Pulmonary artery endothelial cell (primary cell): ENCODE measurements at regions not wholly inside any gene's neighbourhood (a gene's known extent, or its start where the extent isn't known, plus 50 kb on each side); places are given as distances from the start of the nearest gene placed in this dataset.
A peak's percentile ranks its signal among the peaks of the same experiment; 100 is the strongest.
"Not testable (repeated sequence)": the region's sequence is repeated elsewhere in the genome, so short reads cannot be mapped to it uniquely, and the experiment has no call there.

ENCODE experiments used
- DNase-seq: peaks from one replicate; pipeline ENCODE4 v3.0.0-alpha.2; 2011; ENCODE audit warnings: low read depth, low spot score

GRCh38 chrX:55326985-55327384, 62.3 kb upstream of the PAGE3 start:
- peak; percentile 60 for DNase-seq

GRCh38 chrX:55335296-55335695, 70.6 kb upstream of the PAGE3 start:
- no peak for DNase-seq

- DNase-seq = no peak
Measured at GRCh38 chrX:55336176-55336575, 71.5 kb upstream of the PAGE3 start.

GRCh38 chrX:55340896-55341433, 76.2 kb upstream of the PAGE3 start:
- DNase-seq = no peak

- no peak for DNase-seq
Measured at GRCh38 chrX:55342533-55343501, 78.1 kb upstream of the PAGE3 start.

GRCh38 chrX:55356609-55357008, 91.9 kb upstream of the PAGE3 start:
- DNase-seq = no peak

GRCh38 chrX:55357236-55357635, 92.5 kb upstream of the PAGE3 start:
- no peak for DNase-seq

GRCh38 chrX:55379396-55379795, 72.5 kb upstream of the MAGEH1 start:
- DNase-seq = no peak

- no peak for DNase-seq
Measured at GRCh38 chrX:55389376-55389775, 62.6 kb upstream of the MAGEH1 start.

- not testable (repeated sequence) for DNase-seq
Measured at GRCh38 chrX:55396836-55397235, 55.1 kb upstream of the MAGEH1 start.
